Subcutaneous abdominal adipose tissue (tissue), 5 donors: ENCODE measurements at regions not wholly inside any gene's neighbourhood (a gene's known extent, or its start where the extent isn't known, plus 50 kb on each side); places are given as distances from the start of the nearest gene placed in this dataset.
"Not testable (repeated sequence)": the region's sequence is repeated elsewhere in the genome, so short reads cannot be mapped to it uniquely, and the experiment has no call there.

ENCODE experiments used
- H3K27ac ChIP-seq: one replicate; pipeline ENCODE4 v1.7.0; 2013; ENCODE audit warnings: low read depth, mild to moderate bottlenecking, inconsistent platforms, low read length, moderate library complexity
- H3K27me3 ChIP-seq, 5 donors: one replicate each; pipeline ENCODE4 v1.7.0; 2013; ENCODE audit warnings: low read length in 5 of 5, inconsistent platforms in 1 of 5; ENCODE audit not compliant: control insufficient read depth in 5 of 5, insufficient read depth in 4 of 5
- H3K36me3 ChIP-seq, 5 donors: one replicate each; pipeline ENCODE4 v1.7.0; 2013; ENCODE audit warnings: low read length in 5 of 5; ENCODE audit not compliant: control insufficient read depth in 5 of 5, insufficient read depth in 5 of 5
- H3K4me1 ChIP-seq, 5 donors: one replicate each; pipeline ENCODE4 v1.7.0; 2013; ENCODE audit warnings: low read length in 5 of 5, mild to moderate bottlenecking in 3 of 5, moderate library complexity in 1 of 5; ENCODE audit not compliant: control insufficient read depth in 5 of 5, insufficient read depth in 5 of 5
- H3K4me3 ChIP-seq, 5 donors: one replicate each; pipeline ENCODE4 v1.7.0; 2013; ENCODE audit warnings: low read length in 5 of 5, low read depth in 1 of 5
- H3K9ac ChIP-seq, 5 donors: one replicate each; pipeline ENCODE4 v1.7.0; 2013; ENCODE audit warnings: low read length in 5 of 5, mild to moderate bottlenecking in 4 of 5, moderate library complexity in 3 of 5
- H3K9me3 ChIP-seq, 5 donors: one replicate each; pipeline ENCODE4 v1.7.0; 2013; ENCODE audit warnings: low read length in 5 of 5; ENCODE audit not compliant: control insufficient read depth in 5 of 5
- donor health status: healthy.
- donor health status: healthy.
- donor health status: healthy.
- donor health status: healthy.
- donor health status: healthy.

GRCh38 chr9:63774369-63775091, 1510.5 kb downstream of the FOXD4L5 start:
- not testable (repeated sequence) for H3K4me3 ChIP-seq, H3K27me3 ChIP-seq, H3K9me3 ChIP-seq, H3K36me3 ChIP-seq, H3K4me1 ChIP-seq, H3K9ac ChIP-seq, H3K27ac ChIP-seq

DNA sequence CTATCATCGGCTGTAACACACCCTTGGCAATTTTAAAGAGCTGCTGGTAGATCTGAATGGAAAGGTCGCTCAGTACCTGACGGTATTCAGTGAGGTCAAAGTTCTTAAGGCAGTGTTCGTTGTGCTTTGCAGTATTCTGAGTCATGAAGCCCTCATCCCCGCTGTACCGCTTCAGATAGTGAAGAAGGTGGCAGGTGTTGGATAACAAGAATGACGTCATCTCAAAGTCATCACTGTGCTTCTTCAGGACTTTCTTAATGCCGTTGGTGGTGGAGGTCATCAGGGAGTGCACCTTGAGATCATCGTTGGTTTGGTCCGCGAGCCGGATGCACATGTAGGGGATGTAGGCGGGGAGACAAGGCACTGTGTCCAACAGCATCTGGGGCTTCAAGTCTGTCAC, 1522.8 kb downstream of the FOXD4L5 start:
- not testable (repeated sequence) for H3K36me3 ChIP-seq, H3K27ac ChIP-seq, H3K4me3 ChIP-seq, H3K4me1 ChIP-seq, H3K9ac ChIP-seq, H3K9me3 ChIP-seq, H3K27me3 ChIP-seq

DNA sequence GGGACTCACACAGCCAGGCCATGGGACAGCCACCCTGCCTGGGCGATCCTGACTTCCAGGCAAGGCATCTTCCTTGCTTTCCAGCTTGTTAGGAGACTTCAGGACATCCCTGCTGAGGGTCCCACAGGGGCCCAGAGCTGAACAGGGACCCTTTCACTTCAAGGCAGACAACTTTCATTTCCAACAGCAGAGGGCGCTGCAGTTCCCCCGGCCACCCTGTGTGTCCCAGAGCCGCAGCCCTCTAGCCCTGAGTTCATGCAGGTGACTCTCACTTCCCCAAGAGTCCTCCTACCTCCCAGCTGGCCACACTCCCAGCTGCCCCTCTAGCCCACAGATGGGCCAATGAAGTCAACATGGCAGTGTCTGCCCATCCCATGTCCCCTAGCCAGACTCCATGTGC, 1556.0 kb downstream of the FOXD4L5 start:
- H3K27me3 ChIP-seq, H3K4me1 ChIP-seq, H3K9ac ChIP-seq, H3K36me3 ChIP-seq, H3K4me3 ChIP-seq, H3K27ac ChIP-seq, H3K9me3 ChIP-seq: not testable (repeated sequence)

- H3K4me1 ChIP-seq = no peaks in the 10 kb centered on the region
- H3K36me3 ChIP-seq = no peaks in the 10 kb centered on the region
- H3K27ac ChIP-seq = no peak overlapping the region
- H3K9me3 ChIP-seq = no peaks in the 10 kb centered on the region
- H3K9ac ChIP-seq = no peak overlapping the region
- no peaks in the 10 kb centered on the region for H3K27me3 ChIP-seq
- no peak overlapping the region for H3K4me3 ChIP-seq
Measured at GRCh38 chr9:63728287-63728686, 1556.7 kb downstream of the FOXD4L5 start.

DNA sequence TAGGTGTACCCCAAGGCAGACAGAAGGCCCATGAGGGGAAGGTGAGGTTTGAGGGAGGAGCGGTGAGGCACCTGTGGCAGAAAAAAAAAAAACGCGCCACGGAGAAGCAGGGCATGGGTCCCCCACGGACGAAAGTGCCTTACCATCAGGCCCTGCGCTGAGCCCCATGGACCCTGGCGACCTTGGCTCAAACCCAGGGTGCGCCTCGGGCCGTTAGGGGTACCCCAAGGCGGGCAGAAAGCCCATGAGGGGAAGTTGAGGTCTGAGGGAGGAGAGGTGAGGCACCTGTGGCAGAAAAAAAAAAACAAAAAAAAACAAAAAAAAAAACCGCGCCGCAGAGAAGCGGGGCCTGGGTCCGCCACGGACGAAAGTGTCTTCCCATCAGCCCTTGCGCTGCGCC, 1576.7 kb downstream of the FOXD4L5 start:
- H3K27me3 ChIP-seq, H3K4me1 ChIP-seq, H3K9ac ChIP-seq, H3K4me3 ChIP-seq, H3K9me3 ChIP-seq, H3K27ac ChIP-seq, H3K36me3 ChIP-seq: not testable (repeated sequence)

- not testable (repeated sequence) for H3K27ac ChIP-seq, H3K9me3 ChIP-seq, H3K36me3 ChIP-seq, H3K4me1 ChIP-seq, H3K27me3 ChIP-seq, H3K4me3 ChIP-seq, H3K9ac ChIP-seq
Measured at GRCh38 chr9:63704456-63704855, 1580.6 kb downstream of the FOXD4L5 start.

DNA sequence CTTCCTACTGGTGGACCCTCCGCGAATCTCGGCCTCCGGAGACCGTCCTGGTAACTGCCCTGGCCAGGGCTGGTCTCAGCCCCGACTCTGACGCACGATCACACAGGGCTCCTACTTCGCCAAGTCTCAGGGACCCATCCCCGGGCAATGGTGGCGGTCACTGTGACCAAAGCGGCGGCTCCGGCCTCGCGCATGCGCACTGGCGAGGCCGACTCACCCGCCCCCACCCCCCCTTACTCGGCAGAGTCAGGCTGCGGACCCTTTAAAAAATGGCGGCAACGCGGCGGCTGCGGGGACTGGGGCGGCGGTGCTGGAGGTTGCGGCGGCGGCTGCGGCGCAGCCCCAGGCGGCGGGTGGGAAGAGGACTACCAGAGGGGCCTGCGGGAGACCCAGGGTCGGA, 1581.3 kb downstream of the FOXD4L5 start:
- H3K9ac ChIP-seq, H3K27me3 ChIP-seq, H3K4me1 ChIP-seq, H3K27ac ChIP-seq, H3K9me3 ChIP-seq, H3K4me3 ChIP-seq, H3K36me3 ChIP-seq: not testable (repeated sequence)

DNA sequence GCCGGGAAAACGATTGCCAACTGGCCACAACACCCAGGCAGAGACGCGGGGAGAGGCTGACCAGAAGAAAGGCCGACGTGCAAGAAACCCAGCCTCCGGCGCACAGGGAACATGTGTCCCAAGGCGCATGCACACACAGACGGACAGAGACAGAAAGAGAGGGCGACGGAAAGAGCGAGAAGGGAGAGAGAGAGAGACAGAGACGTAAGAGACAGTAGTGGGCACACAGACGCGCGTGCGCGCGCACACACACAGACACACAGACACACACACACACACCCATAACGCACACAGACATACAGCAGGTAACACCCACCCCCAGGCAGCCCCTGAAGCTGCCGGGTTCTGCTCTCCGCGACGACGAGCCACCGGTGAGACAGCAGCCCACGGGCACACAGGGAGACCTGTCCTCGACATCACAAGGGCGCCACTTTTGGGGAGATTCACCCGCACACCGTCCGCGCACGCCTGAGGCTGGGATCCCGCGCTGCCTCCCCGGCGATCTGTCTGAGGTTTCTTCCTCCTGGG, 1581.8 kb downstream of the FOXD4L5 start:
- not testable (repeated sequence) for H3K9me3 ChIP-seq, H3K27ac ChIP-seq, H3K4me3 ChIP-seq, H3K9ac ChIP-seq, H3K4me1 ChIP-seq, H3K27me3 ChIP-seq, H3K36me3 ChIP-seq
